ENCODE measurements at regions not wholly inside any gene's neighbourhood (a gene's known extent, or its start where the extent isn't known, plus 50 kb on each side); places are given as distances from the start of the nearest gene placed in this dataset.

GRCh38 chr18:78085241-78086185 is 835.9 kb downstream of the GALR1 start:
- DNase-seq = no peak

GRCh38 chr18:78086931-78087330 is 837.3 kb downstream of the GALR1 start:
- DNase-seq = no peak

- no peak for DNase-seq
These were observed 837.7 kb downstream of the GALR1 start for GRCh38 chr18:78087338-78087737.

- DNase-seq = no peak
These were observed 840.9 kb downstream of the GALR1 start for GRCh38 chr18:78090584-78090983.

GRCh38 chr18:78092901-78093300 is 843.3 kb downstream of the GALR1 start:
- no peak for DNase-seq

- no peak for DNase-seq
These were observed 850.4 kb downstream of the GALR1 start for GRCh38 chr18:78099979-78100588.

- no peak for DNase-seq
These were observed 851.4 kb downstream of the GALR1 start for GRCh38 chr18:78101091-78101490.

- DNase-seq = no peak
These were observed 852.5 kb downstream of the GALR1 start for GRCh38 chr18:78102135-78102534.

- no peak for DNase-seq
These were observed 856.0 kb downstream of the GALR1 start for GRCh38 chr18:78105611-78106010.

GRCh38 chr18:78106946-78107345 is 857.3 kb downstream of the GALR1 start:
- no peak for DNase-seq

- DNase-seq = no peak
These were observed 857.7 kb downstream of the GALR1 start for GRCh38 chr18:78107363-78107762.

- no peak for DNase-seq
These were observed 858.9 kb downstream of the GALR1 start for GRCh38 chr18:78108554-78108953.

GRCh38 chr18:78113136-78113939 is 863.7 kb downstream of the GALR1 start:
- no peak for DNase-seq

- DNase-seq = no peak
These were observed 864.2 kb downstream of the GALR1 start for GRCh38 chr18:78113940-78114251.

GRCh38 chr18:78115896-78116561 is 863.6 kb upstream of the SALL3 start:
- DNase-seq = no peak

- DNase-seq = no peak
These were observed 856.3 kb upstream of the SALL3 start for GRCh38 chr18:78123144-78123909.

GRCh38 chr18:78123926-78124797 is 855.5 kb upstream of the SALL3 start:
- no peak for DNase-seq

GRCh38 chr18:78125206-78125896 is 854.3 kb upstream of the SALL3 start:
- no peak for DNase-seq

GRCh38 chr18:78126106-78126505 is 853.5 kb upstream of the SALL3 start:
- DNase-seq = no peak

GRCh38 chr18:78126536-78126935 is 853.1 kb upstream of the SALL3 start:
- DNase-seq = no peak

GRCh38 chr18:78127041-78127440 is 852.6 kb upstream of the SALL3 start:
- no peak for DNase-seq

Data from GF-D8 (cell line).